Natural killer cell (primary cell): ENCODE measurements at regions not wholly inside any gene's neighbourhood (a gene's known extent, or its start where the extent isn't known, plus 50 kb on each side); places are given as distances from the start of the nearest gene placed in this dataset.

Experiments used
- ATAC-seq, 3 donors: fragments of 150-1000 bp in 2 of 3; fragments of 200-7000 bp in 1 of 3; cut with Tn5 transposase; 1 replicate in 1 of 3; 2 replicates in 2 of 3; pipeline ENCODE4 v1.10.0; 2021; ENCODE audit warnings: mild to moderate bottlenecking in 2 of 3, moderate library complexity in 2 of 3
- DNase-seq, 2 donors: peaks; one replicate each; pipeline versions ENCODE4 v3.0.0 to v3.0.0-alpha.2; 2013 to 2021; ENCODE audit warnings: mixed read lengths in 1 of 2
- H3K27ac ChIP-seq: one replicate; pipeline ENCODE4 v1.5.1; 2013; ENCODE audit warnings: mild to moderate bottlenecking, low read length
- H3K27me3 ChIP-seq: one replicate; pipeline ENCODE4 v1.6.1; 2013; ENCODE audit warnings: low read length; ENCODE audit not compliant: control insufficient read depth, insufficient read depth
- H3K36me3 ChIP-seq: one replicate; pipeline ENCODE4 v1.6.1; 2013; ENCODE audit warnings: low read length; ENCODE audit not compliant: control insufficient read depth, insufficient read depth
- H3K4me1 ChIP-seq: one replicate; pipeline ENCODE4 v1.6.1; 2013; ENCODE audit warnings: low read length; ENCODE audit not compliant: control insufficient read depth, insufficient read depth
- H3K4me3 ChIP-seq: one replicate; pipeline ENCODE4 v1.5.1; 2013; ENCODE audit warnings: low read length
- H3K9me3 ChIP-seq: one replicate; pipeline ENCODE4 v1.6.1; 2013; ENCODE audit warnings: low read length; ENCODE audit not compliant: control insufficient read depth, insufficient read depth
- H3K27ac Mint-ChIP-seq, 2 donors: one replicate each; pipeline ENCODE4 v1.8.0; 2022; ENCODE audit warnings: mild to moderate bottlenecking in 2 of 2, mixed read lengths in 2 of 2, moderate library complexity in 1 of 2
- H3K27me3 Mint-ChIP-seq, 2 donors: one replicate each; pipeline ENCODE4 v1.8.0; 2022; ENCODE audit warnings: low read depth in 2 of 2, mixed read lengths in 2 of 2
- H3K36me3 Mint-ChIP-seq: one replicate; pipeline ENCODE4 v1.8.0; 2022; ENCODE audit warnings: mixed read lengths
- H3K4me1 Mint-ChIP-seq, 2 donors: one replicate each; pipeline ENCODE4 v1.8.0; 2022; ENCODE audit warnings: mixed read lengths in 2 of 2
- H3K4me3 Mint-ChIP-seq: one replicate; pipeline ENCODE4 v1.8.0; 2022; ENCODE audit warnings: mild to moderate bottlenecking, moderate library complexity, mixed read lengths
- H3K9me3 Mint-ChIP-seq, 2 donors: one replicate each; pipeline ENCODE4 v1.8.0; 2022; ENCODE audit warnings: mixed read lengths in 2 of 2
- CTCF ChIP-seq: fragments of 200-600 bp; IDR thresholded peaks from one replicate; pipeline ENCODE4 v1.8.0; 2022; ENCODE audit warnings: antibody characterized with exemption
- WGBS: methylation state at CpG from one replicate; pipeline ENCODE4 v1.1.7; 2013; ENCODE audit warnings: missing lambda C conversion rate; ENCODE audit not compliant: insufficient coverage; 5-methylcytosine and 5-hydroxymethylcytosine counted together
- intact Hi-C: fragments of 100-400 bp; cut with micrococcal nuclease; formaldehyde crosslinking; loops from one replicate; pipeline ENCODE4 v1.14.2; 2022

DNA sequence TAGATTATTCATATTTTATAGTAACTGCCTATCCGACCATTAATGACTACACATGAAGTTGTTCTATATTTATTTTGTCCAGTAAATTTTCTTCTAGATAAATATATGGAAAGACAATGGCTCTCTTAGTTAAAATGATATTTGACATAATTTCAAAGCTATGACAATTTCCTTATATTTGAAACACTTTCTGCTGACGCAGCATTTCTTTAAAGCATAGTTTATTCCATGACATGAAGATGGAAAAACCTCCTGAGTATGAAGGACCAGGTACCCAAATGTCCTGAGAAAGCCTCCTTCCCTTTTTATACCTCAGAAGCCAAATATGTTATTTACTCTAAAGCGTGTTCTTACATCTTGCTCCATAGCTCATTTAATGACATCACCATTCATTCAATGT is 831.6 kb downstream of the EFNB2 start:
- Histone ChIP-seq H3K36me3 (no peaks in the 10 kb centered on the region), H3K27ac (no peak overlapping the region), H3K4me3 (no peak overlapping the region), H3K9me3 (no peaks in the 10 kb centered on the region), H3K27me3 (no peaks in the 10 kb centered on the region), H3K4me1 (no peaks in the 10 kb centered on the region)
- H3K9me3 Mint-ChIP-seq: peaks cover 17 to 31% of the 10 kb centered on the region in 2 donors
- no peak for TF ChIP-seq CTCF
- no peak for DNase-seq
- H3K27ac Mint-ChIP-seq: no peak overlapping the region
- intact Hi-C loops: no loop called here
- no peak overlapping the region for H3K4me3 Mint-ChIP-seq
- ATAC-seq: no peak
- no peaks in the 10 kb centered on the region for H3K4me1 Mint-ChIP-seq
- peaks cover 10% of the 10 kb centered on the region for H3K36me3 Mint-ChIP-seq
- no peaks in the 10 kb centered on the region for H3K27me3 Mint-ChIP-seq
- WGBS: 74% methylated on average over 2 of the region's 3 CpGs

DNA sequence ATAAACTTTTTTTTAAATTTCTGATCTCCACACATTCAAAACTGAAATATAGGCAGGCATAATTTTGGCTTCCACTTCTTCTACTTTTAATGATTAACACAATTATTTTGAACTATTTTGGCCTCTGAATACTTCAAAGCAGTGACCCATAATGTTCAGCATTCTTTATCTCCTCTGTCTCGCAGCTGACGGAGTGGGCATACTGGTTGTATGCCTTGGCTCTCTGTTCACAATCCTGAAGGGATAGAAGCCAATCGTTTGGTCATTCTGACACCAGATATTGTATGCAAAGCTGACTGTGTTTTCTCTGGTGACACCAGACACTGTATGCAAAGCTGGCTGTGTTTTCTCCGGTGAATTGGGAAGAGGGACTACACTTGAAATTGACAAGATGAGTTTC is 833.0 kb downstream of the EFNB2 start:
- Histone ChIP-seq H3K4me1 (no peaks in the 10 kb centered on the region), H3K36me3 (no peaks in the 10 kb centered on the region), H3K27me3 (no peaks in the 10 kb centered on the region), H3K27ac (no peak overlapping the region), H3K4me3 (no peak overlapping the region), H3K9me3 (no peaks in the 10 kb centered on the region)
- H3K9me3 Mint-ChIP-seq: peaks cover 20 to 30% of the 10 kb centered on the region in 2 donors
- no peaks in the 10 kb centered on the region for H3K4me1 Mint-ChIP-seq
- intact Hi-C loops: no loop called here
- TF ChIP-seq CTCF: no peak
- no peak overlapping the region for H3K27ac Mint-ChIP-seq
- DNase-seq: no peak
- H3K4me3 Mint-ChIP-seq: no peak overlapping the region
- 86% methylated on average over 4 of the region's 4 CpGs for WGBS
- H3K27me3 Mint-ChIP-seq: no peaks in the 10 kb centered on the region
- no peak for ATAC-seq
- H3K36me3 Mint-ChIP-seq: peaks cover 10% of the 10 kb centered on the region

DNA sequence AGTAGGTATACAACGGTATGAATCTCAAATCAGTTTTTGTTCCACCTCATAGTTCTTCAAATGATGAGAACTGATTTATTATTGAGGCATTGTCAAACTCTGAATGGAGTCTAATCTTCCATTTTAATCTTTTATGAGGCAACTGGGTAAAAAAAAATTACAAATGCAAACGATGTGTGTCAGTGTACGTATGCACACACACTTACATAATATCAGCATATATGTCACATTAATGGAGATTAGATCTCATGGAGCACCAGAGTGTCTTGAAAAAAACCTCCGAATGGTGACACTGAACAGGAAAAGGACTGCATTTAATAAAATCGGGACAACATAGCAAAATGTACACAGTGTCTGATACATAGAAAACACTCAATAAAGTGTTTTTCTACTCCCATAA is 842.7 kb downstream of the EFNB2 start:
- TF ChIP-seq CTCF: no peak
- WGBS: 88% methylated on average over 4 of the region's 5 CpGs
- intact Hi-C loops: no loop called here
- H3K27me3 ChIP-seq: no peaks in the 10 kb centered on the region
- no peaks in the 10 kb centered on the region for H3K27me3 Mint-ChIP-seq
- no peak overlapping the region for H3K27ac Mint-ChIP-seq
- H3K36me3 Mint-ChIP-seq: no peaks in the 10 kb centered on the region
- H3K4me1 Mint-ChIP-seq: no peaks in the 10 kb centered on the region
- H3K27ac ChIP-seq: no peak overlapping the region
- no peak for ATAC-seq
- no peaks in the 10 kb centered on the region for H3K4me1 ChIP-seq
- no peak for DNase-seq
- H3K9me3 Mint-ChIP-seq: peaks cover 22 to 24% of the 10 kb centered on the region in 2 donors
- H3K9me3 ChIP-seq: no peaks in the 10 kb centered on the region
- H3K36me3 ChIP-seq: no peaks in the 10 kb centered on the region
- no peak overlapping the region for H3K4me3 ChIP-seq
- no peak overlapping the region for H3K4me3 Mint-ChIP-seq

GRCh38 chr13:105684216-105684615 is 851.2 kb downstream of the EFNB2 start:
- TF ChIP-seq CTCF: no peak
- Mint-ChIP-seq H3K27me3 (no peaks in the 10 kb centered on the region), H3K4me1 (no peaks in the 10 kb centered on the region), H3K27ac (no peak overlapping the region), H3K36me3 (no peaks in the 10 kb centered on the region), H3K9me3 (peaks cover 4 to 13% of the 10 kb centered on the region in 2 donors), H3K4me3 (no peak overlapping the region)
- intact Hi-C loops: no loop called here
- H3K9me3 ChIP-seq: no peaks in the 10 kb centered on the region
- no peak overlapping the region for H3K27ac ChIP-seq
- ATAC-seq (no peak), DNase-seq (no peak)
- no peaks in the 10 kb centered on the region for H3K4me1 ChIP-seq
- no peaks in the 10 kb centered on the region for H3K27me3 ChIP-seq
- H3K36me3 ChIP-seq: no peaks in the 10 kb centered on the region
- no peak overlapping the region for H3K4me3 ChIP-seq
- WGBS: 96% methylated on average over 1 of the region's 3 CpGs
